Loucy (cell line): ENCODE measurements at regions not wholly inside any gene's neighbourhood (a gene's known extent, or its start where the extent isn't known, plus 50 kb on each side); places are given as distances from the start of the nearest gene placed in this dataset.

ENCODE experiments used
- EZH2phosphoT487 ChIP-seq: fragments of 200-600 bp; IDR thresholded peaks from 2 replicates; pipeline ENCODE4 v1.6.1; 2018; ENCODE audit warnings: antibody characterized with exemption, mild to moderate bottlenecking, moderate library complexity, borderline replicate concordance
- TF ChIP-seq, protein P1 (sequence below): fragments of 200-600 bp; sonication (generic); conservative IDR thresholded peaks from 2 replicates; pipeline ENCODE4 v1.5.1; 2014; ENCODE audit warnings: mild to moderate bottlenecking, antibody characterized with exemption, low read length

DNA sequence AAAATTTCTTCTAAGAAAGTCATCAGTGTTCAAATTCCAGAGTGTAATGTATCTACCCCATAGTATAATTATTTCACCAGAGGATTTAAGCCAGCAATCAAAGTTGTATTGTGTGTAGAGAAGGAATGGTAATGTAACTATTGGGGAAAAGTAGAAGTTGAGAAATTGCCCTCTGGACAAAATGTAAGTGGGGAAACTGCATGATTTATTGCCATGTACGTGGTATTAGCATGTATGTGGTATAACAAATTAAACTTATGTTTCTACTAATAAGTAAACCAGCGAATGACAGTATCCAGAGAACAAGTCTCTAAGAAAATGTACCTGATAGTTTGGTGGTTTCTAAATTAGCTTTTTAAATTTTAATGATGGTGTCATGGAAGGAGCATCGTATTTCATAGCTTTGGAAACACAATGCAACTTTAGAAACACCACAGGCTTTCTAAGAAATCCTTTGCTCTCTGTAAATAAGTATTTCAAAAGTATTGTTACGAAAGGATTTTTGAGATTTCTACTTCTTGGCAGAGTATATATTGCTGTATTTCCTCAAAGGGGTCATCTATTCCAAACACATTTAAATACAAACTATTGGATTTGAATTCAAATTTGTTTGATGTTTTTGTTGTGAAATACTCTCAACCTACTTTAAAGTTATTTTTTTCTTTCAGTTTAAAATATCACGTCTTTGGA, 1018.9 kb upstream of the ZEB2 start:
- TF ChIP-seq, protein P1, sequence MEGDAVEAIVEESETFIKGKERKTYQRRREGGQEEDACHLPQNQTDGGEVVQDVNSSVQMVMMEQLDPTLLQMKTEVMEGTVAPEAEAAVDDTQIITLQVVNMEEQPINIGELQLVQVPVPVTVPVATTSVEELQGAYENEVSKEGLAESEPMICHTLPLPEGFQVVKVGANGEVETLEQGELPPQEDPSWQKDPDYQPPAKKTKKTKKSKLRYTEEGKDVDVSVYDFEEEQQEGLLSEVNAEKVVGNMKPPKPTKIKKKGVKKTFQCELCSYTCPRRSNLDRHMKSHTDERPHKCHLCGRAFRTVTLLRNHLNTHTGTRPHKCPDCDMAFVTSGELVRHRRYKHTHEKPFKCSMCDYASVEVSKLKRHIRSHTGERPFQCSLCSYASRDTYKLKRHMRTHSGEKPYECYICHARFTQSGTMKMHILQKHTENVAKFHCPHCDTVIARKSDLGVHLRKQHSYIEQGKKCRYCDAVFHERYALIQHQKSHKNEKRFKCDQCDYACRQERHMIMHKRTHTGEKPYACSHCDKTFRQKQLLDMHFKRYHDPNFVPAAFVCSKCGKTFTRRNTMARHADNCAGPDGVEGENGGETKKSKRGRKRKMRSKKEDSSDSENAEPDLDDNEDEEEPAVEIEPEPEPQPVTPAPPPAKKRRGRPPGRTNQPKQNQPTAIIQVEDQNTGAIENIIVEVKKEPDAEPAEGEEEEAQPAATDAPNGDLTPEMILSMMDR: no peak
- no peak for TF ChIP-seq EZH2phosphoT487
